WTC11 (cell line): ENCODE measurements at regions not wholly inside any gene's neighbourhood (a gene's known extent, or its start where the extent isn't known, plus 50 kb on each side); places are given as distances from the start of the nearest gene placed in this dataset.

Experiments
- AFF4 ChIP-seq: sonication (generic); formaldehyde crosslinking; IDR thresholded peaks from 2 replicates; pipeline ENCODE4 v1.8.1; 2023; ENCODE audit warnings: mild to moderate bottlenecking, missing genetic modification reagents, borderline replicate concordance
- AR ChIP-seq: fragments of 250-450 bp; sonication (Bioruptor Pico); IDR thresholded peaks from 2 replicates; pipeline ENCODE4 v1.9.0; 2021; ENCODE audit warnings: mild to moderate bottlenecking
- ATF1 ChIP-seq: sonication (generic); formaldehyde crosslinking; IDR thresholded peaks from 2 replicates; pipeline ENCODE4 v1.8.1; 2023; ENCODE audit warnings: mild to moderate bottlenecking, moderate library complexity, missing genetic modification reagents
- CTCF ChIP-seq: fragments of 200-600 bp; IDR thresholded peaks from 2 replicates; pipeline ENCODE4 v1.8.0; 2022; ENCODE audit warnings: antibody characterized with exemption

DNA sequence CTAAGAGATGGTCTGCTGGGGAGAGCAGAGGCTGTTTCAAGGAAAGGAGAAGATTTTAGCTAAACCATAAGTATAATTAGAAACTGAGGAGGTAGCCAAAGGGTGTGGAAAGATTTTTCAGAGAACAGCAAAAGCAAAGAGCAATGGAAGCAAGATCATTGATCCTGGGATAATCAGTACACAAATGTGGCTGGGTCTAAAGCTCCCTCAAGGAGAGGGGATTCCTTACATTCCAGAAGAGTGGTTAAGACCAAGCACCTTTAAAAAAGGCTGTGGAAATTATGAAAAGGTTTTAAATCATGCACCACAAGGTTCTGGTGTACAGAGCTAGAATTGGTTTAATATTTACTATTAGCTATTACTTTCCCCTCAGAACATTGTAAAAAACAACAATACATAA, 246.0 kb upstream of the UBE2E3 start:
- TF ChIP-seq AR (CRISPR knock-in tag) (no peak), ATF1 (CRISPR knock-in tag) (no peak), CTCF (no peak), AFF4 (CRISPR knock-in tag) (no peak)
